GM19099 (cell line): ENCODE measurements at regions not wholly inside any gene's neighbourhood (a gene's known extent, or its start where the extent isn't known, plus 50 kb on each side); places are given as distances from the start of the nearest gene placed in this dataset.

Experiments used
- POLR2A ChIP-seq: IDR thresholded peaks from 3 replicates; pipeline ENCODE4 v1.6.1; 2011; ENCODE audit warnings: low read depth; ENCODE audit not compliant: insufficient read length; ENCODE audit errors: extremely low read depth

- no peak for TF ChIP-seq POLR2A
Measured at GRCh38 chr10:34880817-34881216, 65.7 kb upstream of the PARD3 start.

GRCh38 chr10:34875061-34875460 lies 60.0 kb upstream of the PARD3 start:
- no peak for TF ChIP-seq POLR2A

- no peak for TF ChIP-seq POLR2A
Measured at GRCh38 chr10:34872820-34873219, 57.7 kb upstream of the PARD3 start.

- TF ChIP-seq POLR2A, result no peak
Measured at GRCh38 chr10:34869135-34869836, 54.2 kb upstream of the PARD3 start.

- TF ChIP-seq POLR2A, result no peak
Measured at GRCh38 chr10:34868589-34868988, 53.5 kb upstream of the PARD3 start.

- peak; percentile 21 for TF ChIP-seq POLR2A
Measured at GRCh38 chr10:34866848-34867247, 51.8 kb upstream of the PARD3 start.
